NCI-H2196 (cell line): ENCODE measurements at regions not wholly inside any gene's neighbourhood (a gene's known extent, or its start where the extent isn't known, plus 50 kb on each side); places are given as distances from the start of the nearest gene placed in this dataset.
A peak's percentile ranks its signal among the peaks of the same experiment; 100 is the strongest.

Experiments used
- DNase-seq: peaks from one replicate; lab custom pipeline; 2025; ENCODE audit not compliant: unreplicated experiment; lab: John Stamatoyannopoulos, UW

DNA sequence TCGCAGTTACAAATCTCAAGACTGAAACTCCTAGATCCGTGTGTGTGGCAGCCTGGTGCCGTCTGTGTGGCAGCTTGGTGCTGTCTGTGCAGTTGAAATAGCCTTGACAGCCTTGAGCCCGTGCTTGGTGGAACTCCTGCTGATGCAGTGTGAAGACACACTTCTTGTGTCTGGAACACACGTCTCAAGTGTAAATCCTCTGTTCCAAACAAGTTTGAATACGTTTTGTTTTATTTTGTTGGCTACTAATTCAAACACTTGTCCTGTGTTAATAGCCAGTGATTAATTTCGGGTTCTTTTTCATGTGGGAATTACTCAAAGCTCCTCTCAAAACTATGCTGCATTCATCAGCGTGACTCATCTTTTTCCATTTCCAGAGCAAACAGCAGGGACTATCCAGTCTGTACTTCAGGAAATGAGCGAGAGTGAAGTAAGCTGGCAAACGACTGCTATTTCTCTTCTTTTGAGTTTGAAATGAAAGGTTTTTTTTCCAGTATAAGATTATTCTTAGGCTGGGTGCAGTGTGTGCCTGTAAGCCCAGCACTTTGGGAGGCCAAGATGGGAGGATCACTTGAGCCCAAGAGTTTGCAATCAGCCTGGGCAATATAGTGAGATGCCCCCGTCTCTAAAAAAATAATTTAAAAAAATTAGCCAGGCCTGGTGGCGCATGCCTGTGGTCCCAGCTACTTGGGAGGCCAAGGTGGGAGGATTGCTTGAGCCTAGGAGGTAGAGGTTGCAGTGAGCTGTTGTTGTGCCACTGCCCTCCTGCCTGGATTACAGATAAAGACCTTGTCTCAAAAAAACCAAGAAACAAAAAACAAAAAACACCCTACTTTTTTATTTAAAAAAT, 152.9 kb downstream of the SPP2 start:
- peak; percentile 34 for DNase-seq

GRCh38 chr2:234202601-234203000, 152.1 kb downstream of the SPP2 start:
- DNase-seq: no peak

DNA sequence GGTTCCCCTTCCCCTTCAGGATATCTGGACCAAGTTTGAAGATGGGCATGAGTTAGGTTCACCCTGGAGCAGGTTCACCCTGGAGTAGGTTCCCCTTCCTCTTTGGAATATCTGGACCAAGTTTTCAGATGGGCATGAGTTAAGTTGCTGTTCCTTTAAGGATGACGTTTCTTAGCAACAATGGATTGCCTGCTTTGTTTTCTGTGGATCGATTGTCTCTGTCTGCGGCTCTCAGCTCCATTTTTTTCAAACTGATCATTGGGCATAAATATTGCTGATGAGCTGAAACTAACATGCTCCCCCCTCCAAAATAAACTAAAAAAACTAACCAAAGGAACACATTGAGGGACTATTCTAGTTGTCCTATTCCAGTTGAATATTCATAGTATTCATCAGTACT, 149.5 kb downstream of the SPP2 start:
- DNase-seq: no peak

GRCh38 chr2:234198976-234199375, 148.5 kb downstream of the SPP2 start:
- DNase-seq: no peak

DNA sequence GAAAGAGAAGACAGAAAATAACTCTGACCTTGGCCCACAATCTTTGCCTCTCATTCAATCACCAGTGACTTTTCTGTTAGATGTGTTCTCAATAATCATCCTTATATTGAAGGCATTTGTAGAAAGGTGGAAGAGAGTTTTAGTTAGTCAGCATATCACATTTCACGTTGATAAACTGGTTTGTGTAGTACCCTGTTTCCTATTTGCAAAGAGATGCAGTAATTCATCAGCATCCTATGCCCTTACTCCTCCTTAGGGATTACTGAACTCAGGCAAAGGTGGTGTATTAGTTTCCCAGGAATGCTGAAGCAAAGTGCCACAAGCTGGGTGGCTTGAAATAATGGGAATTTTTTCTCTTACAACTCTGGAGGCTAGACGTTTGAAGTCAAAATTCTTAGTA, 145.0 kb downstream of the SPP2 start:
- DNase-seq: no peak

- DNase-seq: no peak
These were observed 143.6 kb downstream of the SPP2 start for GRCh38 chr2:234193977-234194563.

GRCh38 chr2:234191819-234192407, 141.4 kb downstream of the SPP2 start:
- DNase-seq: peak; percentile 79

GRCh38 chr2:234189786-234190300, 139.3 kb downstream of the SPP2 start:
- no peak for DNase-seq

GRCh38 chr2:234189230-234189629, 138.7 kb downstream of the SPP2 start:
- no peak for DNase-seq

DNA sequence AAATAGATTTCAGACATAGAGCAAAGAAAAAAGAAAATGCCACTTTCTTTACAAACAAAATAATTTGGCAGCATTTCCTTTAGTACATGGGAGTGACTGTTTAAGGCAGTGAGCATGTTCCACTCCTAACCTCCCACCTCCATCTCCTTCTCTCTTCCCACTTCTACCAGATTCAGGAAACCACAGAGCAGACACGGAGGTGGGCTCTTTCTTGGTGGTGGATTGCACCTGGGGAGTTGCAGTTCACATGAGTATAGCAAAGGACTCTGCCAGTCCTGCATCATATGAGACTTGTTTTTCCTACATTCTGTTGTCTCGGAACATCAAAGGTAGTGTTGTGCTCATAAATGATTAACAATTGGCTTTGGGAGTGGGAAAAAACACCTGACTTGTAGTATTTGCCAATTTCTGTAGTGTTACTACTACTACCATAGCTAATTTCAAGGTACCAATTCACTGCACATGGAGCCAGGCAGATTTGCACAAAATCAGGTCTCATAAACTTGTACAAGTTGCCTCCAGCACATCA, 137.2 kb downstream of the SPP2 start:
- DNase-seq: no peak

DNA sequence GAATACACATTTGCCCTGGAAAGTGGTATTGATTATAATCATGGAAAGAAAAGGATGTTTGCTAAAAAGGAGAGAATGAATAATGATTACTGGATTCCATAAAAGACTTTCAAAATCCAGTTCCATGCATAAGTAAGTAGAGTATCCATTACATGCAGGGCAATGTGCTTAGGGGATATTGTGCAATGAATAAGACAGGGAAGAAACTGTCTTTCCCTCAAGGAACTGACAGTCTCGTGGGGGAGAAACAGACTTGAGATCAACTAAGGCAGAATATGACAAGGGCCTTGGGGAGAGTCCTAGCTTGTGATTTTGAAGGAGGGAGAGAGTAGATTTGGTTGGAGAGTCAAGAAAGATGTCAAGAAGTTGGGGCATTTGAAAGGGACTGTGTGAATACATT, 130.6 kb downstream of the SPP2 start:
- no peak for DNase-seq

GRCh38 chr2:234179031-234179363, 128.5 kb downstream of the SPP2 start:
- no peak for DNase-seq

GRCh38 chr2:234178330-234179030, 128.0 kb downstream of the SPP2 start:
- DNase-seq: peak; percentile 35

GRCh38 chr2:234175649-234176048, 125.1 kb downstream of the SPP2 start:
- DNase-seq: no peak

DNA sequence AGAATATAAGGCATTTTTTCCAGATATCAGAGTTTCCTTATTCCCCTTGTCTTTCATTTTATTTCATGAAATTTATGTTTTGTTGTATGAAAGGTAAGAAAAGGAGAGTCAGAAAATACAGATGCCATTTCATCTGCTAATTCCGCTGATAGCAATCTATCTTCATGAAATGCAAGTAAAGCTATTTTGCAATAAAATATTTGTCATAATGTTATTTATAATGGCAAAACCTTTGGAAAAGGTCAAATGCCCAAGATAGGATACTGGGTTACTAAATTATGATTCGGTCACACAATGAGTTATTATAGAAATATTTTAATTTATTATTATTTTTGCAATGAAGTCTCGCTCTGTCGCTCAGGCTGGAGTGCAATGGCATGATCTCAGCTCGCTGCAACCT, 124.2 kb downstream of the SPP2 start:
- DNase-seq: no peak

DNA sequence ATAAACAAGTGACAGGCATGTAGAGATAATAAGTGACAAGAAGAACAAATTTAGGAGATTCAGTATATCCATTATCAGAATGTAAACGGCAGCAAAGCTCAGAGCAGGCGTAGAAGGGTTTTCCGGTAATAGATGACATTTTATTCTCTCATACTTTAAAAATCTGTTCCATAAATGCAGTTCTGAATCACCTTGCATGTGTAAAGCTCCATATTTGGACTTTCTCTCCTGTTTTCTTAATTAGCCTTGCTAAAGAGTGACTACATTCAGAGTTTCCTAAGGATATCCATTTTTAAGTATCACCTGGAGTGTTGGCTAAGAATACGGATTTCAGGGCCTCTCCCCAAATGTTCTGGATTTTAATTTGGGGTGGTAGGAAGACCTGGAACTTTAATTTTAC, 122.0 kb downstream of the SPP2 start:
- DNase-seq: no peak

- DNase-seq: no peak
These were observed 121.6 kb downstream of the SPP2 start for GRCh38 chr2:234172066-234172465.

GRCh38 chr2:234171666-234172065, 121.2 kb downstream of the SPP2 start:
- no peak for DNase-seq

- DNase-seq: no peak
These were observed 119.2 kb downstream of the SPP2 start for GRCh38 chr2:234169674-234170073.

DNA sequence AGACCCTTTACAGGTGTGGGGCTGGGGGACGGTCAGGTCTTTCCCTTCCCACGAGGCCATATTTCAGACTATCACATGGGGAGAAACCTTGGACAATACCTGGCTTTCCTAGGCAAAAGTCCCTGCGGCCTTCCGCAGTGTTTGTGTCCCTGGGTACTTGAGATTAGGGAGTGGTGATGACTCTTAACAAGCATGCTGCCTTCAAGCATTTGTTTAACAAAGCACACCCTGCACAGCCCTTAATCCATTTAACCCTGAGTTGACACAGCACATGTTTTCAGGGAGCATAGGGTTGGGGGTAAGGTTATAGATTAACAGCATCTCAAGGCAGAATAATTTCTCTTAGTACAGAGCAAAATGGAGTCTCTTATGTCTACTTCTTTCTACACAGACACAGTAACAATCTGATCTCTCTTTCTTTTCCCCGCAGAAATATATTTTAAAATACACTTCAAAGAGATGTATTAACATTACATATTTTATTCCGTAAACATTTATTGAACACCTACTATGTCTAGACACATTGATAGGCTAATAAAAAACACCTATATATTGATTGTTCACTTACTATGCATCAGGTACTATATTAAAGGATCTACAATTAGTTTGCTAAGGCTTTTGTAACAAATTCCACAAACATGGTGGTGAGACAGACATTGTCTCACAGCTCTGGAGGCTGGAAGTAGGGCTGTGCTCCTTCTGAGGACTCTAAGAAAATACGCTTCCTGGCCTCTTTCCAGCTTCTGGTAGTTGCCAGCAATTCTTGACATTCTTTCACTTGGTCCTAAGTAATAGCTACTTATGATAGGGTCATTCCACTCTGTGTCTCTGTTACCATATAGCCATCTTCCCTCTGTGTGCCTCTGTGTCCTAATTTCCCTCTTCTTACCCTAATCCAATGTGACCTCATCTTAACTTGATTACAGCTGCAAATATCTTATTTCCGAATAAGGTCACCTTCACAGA, 118.4 kb downstream of the SPP2 start:
- DNase-seq: peak; percentile 24
